HuH-7 (cell line): ENCODE measurements at regions not wholly inside any gene's neighbourhood (a gene's known extent, or its start where the extent isn't known, plus 50 kb on each side); places are given as distances from the start of the nearest gene placed in this dataset.
"Not testable (repeated sequence)": the region's sequence is repeated elsewhere in the genome, so short reads cannot be mapped to it uniquely, and the experiment has no call there.

Experiments used
- DNase-seq: peaks from one replicate; pipeline ENCODE4 v3.0.0; 2011; ENCODE audit warnings: low spot score

- DNase-seq = no peak
Measured at GRCh38 chr17:5962371-5962770, 107.8 kb upstream of the WSCD1 start.

GRCh38 chr17:5971969-5972368 lies 98.2 kb upstream of the WSCD1 start:
- peak; percentile 8 for DNase-seq

- no peak for DNase-seq
Measured at GRCh38 chr17:5973410-5973809, 96.8 kb upstream of the WSCD1 start.

- DNase-seq = no peak
Measured at GRCh38 chr17:5975661-5976060, 94.5 kb upstream of the WSCD1 start.

- DNase-seq = no peak
Measured at GRCh38 chr17:5976251-5976650, 93.9 kb upstream of the WSCD1 start.

- no peak for DNase-seq
Measured at GRCh38 chr17:5978496-5978895, 91.7 kb upstream of the WSCD1 start.

GRCh38 chr17:5980941-5981340 lies 89.2 kb upstream of the WSCD1 start:
- DNase-seq = no peak

GRCh38 chr17:5986644-5987043 lies 83.5 kb upstream of the WSCD1 start:
- DNase-seq = no peak

GRCh38 chr17:6000426-6000825 lies 69.8 kb upstream of the WSCD1 start:
- no peak for DNase-seq

- not testable (repeated sequence) for DNase-seq
Measured at GRCh38 chr17:6003221-6003620, 67.0 kb upstream of the WSCD1 start.

- no peak for DNase-seq
Measured at GRCh38 chr17:6005939-6006338, 64.2 kb upstream of the WSCD1 start.

- no peak for DNase-seq
Measured at GRCh38 chr17:6011206-6011605, 59.0 kb upstream of the WSCD1 start.

GRCh38 chr17:6018788-6019187 lies 51.4 kb upstream of the WSCD1 start:
- DNase-seq = no peak

GRCh38 chr17:6019959-6020358 lies 50.2 kb upstream of the WSCD1 start:
- DNase-seq = no peak

- DNase-seq = no peak
Measured at GRCh38 chr17:6020376-6021010, 49.7 kb upstream of the WSCD1 start.
